Activated CD4-positive, alpha-beta T cell treated with anti-CD3 and anti-CD28 coated beads, Interleukin-2, amount 50 U/mL, for 24 hours (primary cell): ENCODE measurements at regions not wholly inside any gene's neighbourhood (a gene's known extent, or its start where the extent isn't known, plus 50 kb on each side); places are given as distances from the start of the nearest gene placed in this dataset.

Source experiments
- DNase-seq, 2 donors: peaks; one replicate each; pipeline ENCODE4 v3.0.0-alpha.2; 2020; ENCODE audit warnings: low read depth in 1 of 2, low spot score in 1 of 2

DNA sequence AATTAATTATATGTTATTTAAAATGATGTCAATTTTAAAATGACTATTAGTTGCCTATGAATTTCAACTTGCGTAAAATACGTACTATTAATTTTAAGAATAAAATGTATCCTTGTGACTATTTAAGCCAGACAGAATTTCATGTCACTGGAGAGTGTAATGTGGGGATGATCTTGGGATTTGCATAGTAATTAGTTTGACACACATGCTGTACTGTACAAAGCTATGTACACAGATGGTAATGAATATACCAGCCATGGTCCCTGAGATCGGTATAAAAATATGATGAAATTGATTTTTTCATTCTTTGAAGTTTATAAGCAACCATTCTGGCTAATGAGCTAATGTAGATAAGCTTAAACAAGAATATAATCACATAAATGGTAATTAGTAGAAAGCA lies 134.4 kb upstream of the ROBO1 start:
- DNase-seq = no peak

DNA sequence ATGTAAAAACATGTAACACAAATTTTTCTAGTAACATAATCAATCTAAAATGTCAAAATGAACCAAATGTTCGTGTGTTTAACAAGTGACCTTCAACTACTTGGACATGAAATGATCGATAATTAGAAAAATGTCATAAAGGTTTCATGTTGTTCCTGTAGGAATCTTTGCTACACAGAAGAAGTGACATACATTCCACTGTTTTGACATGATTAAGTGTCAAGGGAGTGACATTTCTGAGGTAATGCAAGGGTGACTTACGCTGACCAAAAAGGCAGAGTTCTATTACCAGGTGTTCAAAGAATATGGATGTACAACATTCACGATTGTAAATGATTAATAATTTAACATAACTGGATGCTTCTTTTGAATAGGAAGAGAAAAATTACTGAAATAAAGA lies 131.1 kb upstream of the ROBO1 start:
- DNase-seq = no peak

DNA sequence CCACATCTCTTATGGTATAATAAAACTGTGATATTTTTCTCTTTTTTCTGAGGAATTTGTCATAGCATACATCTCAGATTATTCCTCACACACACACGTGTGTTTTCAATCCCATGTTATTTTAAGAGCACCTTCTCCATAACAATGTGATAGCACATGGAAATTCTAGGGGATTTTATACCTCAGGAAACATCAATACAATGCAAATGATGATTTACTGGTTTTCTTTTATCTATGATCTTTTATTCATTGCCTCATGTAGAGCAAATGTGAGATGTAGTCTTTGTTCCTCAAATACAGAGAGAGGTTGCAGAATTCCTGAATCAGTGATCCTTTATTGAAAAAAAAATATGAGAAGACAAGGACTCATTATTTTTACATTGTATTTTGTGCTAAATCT lies 128.3 kb upstream of the ROBO1 start:
- DNase-seq = no peak

DNA sequence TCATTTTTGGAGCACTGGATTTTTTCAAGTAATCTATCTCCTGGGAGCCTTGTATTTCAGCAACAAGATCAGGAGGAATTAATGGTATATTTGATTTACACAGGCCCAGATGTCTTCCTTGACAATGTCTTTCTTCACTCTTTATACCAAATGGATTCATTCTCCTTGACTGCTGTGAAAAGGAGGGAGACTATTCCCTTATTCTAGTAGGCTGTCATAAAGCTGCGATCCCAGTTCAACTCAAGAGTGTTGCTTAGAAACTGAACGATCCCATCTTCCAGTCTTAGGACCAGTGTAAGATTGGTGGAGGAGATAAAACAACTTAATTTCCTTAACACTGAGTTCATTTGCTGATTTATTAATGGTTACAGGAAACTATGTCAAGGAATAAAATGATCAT lies 119.4 kb upstream of the ROBO1 start:
- no peak for DNase-seq

DNA sequence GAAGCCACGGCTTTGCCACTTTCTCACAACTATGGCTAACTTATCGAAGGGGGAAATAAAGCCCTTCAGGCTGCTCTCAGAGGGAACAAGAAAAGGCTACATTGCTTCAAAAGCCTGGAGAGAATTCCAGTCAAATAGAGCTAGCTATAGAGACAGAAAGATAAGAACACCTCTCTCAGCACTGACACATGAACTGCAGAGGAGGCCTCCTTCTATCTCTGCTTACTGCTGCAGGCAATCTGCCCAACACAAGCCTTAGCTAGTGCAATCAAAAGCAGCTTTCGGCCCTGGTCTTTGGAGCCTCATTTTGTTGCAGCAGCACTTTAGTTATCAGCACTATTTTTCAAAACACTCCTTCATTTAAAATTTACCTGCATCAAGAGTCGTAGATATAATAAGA lies 118.4 kb upstream of the ROBO1 start:
- DNase-seq = no peak

DNA sequence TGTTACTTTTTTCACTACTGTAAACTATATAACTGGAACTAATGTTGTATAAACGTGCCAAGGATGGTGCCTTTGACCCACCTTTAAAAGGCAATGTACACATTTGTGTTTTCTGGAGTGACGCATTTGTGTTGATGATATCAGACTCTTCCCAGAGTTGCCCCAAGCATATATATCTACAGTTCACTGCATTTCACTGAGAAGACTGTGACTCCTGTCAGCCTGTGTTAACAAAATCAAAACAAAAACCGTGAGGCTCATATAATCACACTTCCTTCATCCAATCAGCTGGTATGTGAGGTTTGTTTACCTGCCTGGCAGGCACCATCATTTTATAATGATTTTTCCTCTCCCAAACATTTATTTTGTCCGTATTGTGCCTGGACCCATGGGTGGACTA lies 117.6 kb upstream of the ROBO1 start:
- DNase-seq = no peak

DNA sequence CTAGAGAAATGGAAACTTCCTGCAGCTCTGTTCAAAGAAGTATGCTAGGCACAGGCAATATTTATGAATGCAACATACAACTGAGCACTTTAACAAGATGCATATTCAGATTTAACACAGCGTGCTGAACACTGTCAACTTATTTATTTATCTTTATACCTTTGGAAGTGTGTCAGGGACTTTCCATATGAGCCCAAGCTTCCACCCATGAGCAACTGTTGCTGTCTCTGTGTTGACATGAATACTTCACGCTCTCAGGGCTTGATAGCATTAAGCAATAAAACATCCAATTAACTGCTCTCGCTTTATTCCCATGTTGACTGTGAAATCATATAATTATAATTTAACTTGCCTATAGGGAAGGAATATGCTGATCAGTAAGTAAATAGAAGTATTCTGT lies 116.6 kb upstream of the ROBO1 start:
- DNase-seq = no peak

DNA sequence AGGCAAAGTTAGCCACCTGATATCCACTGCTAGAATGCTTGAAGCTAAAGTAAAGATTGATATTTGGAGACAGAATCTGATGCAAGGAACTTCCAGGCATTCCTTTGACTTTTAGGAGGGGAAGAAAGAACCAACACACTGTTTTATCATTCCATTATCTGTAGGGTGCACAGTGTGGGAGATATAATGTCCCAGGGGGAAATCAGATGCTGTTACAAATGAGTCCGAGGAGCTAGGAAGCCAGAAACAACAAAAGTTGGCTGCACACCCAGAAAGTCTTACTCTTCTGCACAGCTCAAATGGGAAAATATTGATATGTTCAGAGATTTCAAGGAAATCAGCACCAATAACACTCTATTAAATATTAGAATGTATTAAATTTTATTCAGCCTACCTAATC lies 113.6 kb upstream of the ROBO1 start:
- DNase-seq = no peak

DNA sequence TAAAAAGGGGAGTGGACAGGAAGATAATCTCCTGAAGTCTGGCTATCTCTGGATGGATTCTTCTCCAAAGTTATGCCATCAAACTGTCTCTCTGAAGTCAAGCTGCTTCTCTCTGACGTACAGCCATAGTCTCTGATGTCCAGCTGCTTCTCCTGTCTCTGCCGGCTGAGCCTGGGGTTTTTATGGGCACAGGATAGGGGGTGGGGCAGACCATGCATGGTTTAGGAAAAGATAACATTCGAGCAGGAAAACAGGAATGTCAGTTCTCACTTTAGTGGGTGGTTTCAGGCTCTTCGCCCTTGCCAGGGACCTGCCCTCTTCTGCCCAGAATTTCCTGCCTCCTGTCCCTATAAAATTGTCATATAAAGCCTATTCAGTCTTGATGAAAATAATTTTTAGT lies 110.9 kb upstream of the ROBO1 start:
- no peak for DNase-seq

DNA sequence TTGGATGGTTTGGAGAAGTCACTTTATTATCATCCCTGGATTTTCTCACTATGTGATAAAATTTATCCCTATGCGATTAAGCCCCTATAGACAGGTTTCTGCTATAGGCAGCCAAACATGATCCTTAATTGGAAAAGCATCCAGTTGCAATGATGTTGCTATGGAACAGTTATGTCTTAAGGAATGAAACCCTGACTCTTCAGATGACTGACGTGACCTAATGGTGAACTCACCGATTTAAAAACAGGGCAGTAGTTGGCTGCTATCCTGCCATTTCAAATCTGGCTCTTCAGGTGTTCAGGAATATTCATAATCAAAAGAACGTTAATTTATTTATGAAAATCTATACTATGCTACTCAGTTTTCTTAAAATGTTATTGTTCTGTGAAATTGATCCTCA lies 106.8 kb upstream of the ROBO1 start:
- no peak for DNase-seq

DNA sequence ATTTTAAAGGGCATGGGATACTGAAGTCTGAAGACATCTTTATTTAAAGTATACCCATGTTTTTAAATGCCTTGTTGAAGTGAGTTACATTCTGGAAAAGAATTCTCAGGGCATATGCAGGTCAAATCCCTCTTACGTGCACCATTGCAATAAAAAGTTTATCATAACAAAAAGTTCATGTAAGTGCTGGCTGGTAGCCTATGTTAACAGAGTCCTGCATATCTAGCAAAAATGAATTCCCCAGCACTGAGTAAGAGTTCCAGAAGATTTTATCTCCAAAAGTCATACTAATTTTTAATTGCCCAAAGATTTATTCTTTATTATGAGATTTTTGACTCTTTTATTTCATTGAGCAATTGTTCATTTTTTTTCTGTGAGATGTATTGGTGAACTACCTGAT lies 104.7 kb upstream of the ROBO1 start:
- no peak for DNase-seq

DNA sequence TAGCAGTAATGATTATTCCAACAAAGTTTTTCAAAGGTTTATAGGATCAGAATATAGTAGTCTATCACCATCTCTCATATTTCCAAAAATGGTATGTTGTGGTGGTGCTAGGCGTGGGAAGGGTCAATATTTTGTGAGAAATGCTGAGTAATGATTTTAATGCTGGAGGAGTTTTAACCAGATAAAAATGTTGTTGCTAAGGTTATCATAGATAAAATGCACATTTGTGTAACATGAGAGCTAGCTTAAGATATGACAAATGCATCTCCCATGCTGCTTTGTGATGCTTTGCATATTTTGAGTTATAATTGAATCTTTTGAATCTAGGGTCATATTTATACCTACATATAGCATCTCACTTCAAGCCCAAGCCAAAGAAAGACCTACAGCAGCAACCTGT lies 103.9 kb upstream of the ROBO1 start:
- DNase-seq = no peak

DNA sequence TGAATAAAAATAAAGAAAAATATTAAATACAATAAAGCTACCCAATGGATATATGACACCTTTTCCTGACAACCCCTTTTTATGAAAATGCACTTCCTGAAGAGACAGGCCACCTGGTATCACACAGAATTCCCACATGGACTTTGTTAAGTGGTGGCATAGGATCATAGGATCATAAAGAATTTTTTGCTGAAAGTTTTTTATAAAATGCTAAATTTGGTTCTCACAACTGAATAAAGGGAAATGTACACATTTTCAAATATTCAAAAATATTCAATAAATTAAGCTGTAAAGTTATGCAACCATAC lies 102.5 kb upstream of the ROBO1 start:
- no peak for DNase-seq

DNA sequence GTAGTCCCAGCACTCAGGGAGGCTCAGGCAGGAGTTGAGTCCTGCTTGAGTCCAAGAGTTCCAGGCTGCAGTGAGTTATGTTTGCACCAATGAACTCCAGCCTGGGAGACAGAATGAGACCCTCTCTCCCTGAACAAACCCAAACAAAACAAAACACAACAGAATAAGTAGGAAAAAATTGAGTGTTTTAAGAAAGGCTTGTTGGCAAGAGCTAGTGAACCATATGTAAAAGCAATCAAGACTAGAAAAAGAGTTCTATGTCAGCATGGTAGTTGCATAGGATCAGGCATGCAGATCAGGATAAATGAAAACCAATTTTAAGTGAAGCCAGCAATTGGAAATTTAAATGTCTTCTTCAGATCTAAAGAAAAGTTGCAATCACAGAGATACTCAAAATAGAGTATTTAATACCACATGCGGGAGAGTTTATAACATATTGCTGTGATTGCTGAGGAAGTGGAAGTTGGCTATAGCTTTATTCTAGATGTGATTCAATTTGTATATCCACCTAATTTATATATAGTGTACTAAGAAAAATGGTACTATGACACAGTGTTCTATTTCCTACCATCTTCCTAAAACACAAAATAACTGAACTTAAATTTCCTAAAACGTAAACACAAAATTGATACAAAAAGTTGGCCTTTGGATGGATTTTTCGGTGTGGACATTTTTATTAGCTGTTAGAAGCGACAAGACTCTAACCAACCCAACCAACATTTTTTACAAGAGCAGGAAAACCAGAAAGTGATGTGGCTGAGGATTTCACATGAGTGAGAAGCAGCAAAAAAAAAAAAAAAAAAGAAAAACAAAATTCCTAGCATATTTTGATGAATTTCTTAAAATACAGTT lies 101.9 kb upstream of the ROBO1 start:
- no peak for DNase-seq

DNA sequence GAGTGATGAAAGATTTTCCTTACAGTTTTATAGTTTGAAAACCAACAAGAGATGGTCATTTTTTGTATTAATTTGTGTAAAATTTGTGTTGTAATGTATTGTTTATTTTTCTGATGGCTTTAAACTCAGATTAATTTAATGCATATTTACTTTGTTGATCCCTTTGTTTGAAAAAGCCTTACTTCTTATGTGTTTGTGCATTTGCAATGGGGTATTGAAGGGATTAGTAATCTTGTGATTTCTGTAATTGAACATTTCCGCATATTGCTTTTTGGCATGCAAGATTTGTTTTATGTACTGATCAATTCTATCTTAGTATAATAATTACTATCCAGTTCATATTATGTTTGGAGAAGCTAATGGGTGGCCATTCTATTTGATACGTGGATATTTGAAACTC lies 98.4 kb upstream of the ROBO1 start:
- no peak for DNase-seq

DNA sequence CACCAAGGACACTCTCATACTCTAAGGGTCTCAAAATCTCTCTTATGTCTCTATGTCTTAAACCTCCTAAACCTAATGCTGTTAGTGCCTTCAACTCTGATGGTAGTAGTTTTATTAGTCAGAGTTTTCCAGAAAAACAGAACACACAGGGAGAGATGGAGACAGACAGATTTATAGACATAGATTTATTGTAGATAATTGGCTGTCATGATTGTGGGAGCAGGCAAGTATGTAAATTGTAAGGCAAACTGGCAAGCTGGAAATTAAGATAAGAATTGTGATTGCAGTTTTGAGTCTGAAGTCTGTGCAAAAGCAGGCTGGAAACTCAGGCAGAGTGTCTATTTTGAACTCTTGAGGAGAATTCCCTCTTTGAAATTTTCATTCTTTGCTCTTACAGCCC lies 96.3 kb upstream of the ROBO1 start:
- DNase-seq = no peak

DNA sequence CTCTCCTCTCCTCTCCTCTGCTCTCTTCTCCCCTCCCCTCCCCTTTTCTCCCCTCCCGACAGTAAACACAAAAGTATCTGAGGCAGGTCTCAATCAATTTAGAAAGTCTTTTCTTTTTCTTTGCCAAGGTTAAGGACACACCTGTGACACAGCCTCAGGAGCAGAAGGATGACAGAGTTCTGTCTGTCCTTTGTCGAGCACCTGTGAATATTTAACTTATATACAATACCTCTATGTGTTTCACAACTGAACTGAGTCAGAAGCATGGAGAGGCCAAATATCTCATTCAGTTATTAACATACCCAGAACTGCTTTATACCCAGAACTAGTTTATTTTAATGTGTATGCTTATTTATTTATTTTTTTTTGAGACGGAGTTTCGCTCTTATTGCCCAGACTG lies 81.1 kb upstream of the ROBO1 start:
- no peak for DNase-seq

DNA sequence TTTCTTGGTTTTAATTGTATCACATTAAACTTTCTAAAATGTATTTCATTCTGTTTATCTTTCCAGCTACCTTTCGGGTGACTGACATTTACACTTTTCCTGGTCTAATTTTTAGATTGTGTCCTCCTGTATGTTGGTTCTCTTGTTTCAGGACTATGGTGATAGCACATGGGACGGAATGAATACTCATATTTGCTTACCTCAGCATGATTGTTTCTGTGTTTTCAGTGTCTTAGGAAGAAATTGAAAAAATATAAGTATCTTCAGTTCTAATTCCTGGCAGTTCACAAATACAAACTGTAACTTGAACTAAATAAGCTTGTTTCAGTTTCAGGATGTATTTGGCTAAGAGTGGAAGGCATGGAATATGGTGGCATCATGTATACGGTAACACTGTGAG lies 80.1 kb upstream of the ROBO1 start:
- DNase-seq = no peak

DNA sequence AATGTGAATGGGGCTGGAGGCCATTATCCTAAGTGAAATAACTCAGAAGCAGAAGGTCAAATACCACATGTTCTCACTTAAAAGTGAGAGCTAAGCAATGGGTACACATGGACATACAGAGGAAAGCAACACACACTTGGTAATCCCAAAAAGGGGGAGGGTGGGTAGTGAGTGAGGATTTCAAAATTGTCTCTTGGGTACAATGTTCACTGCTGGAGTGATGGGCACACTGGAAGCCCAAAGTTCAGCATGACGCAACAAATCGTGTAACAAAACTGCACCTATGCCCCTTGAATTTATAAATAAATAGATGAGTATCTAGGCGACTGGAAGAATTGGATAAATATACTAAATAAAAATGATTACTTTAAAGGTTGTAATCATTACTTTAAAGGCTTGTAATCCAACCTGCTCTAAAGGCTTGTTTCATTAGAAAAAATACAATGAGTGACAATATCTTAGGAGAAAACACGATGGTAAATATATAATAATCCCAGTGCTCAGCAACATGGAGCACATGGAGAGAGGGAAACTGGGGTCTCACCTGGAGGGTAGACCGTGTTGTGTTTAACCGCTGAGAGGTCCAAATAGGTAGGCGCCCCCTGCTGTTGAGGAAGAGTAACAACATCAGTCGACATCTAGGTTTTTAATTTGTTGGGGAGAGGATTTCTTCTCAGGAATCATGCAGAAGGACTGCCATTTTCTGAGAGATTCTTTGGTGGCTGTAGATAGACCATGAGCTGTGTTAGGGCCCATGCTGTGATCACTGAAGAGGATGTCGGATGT lies 78.5 kb upstream of the ROBO1 start:
- DNase-seq = no peak

DNA sequence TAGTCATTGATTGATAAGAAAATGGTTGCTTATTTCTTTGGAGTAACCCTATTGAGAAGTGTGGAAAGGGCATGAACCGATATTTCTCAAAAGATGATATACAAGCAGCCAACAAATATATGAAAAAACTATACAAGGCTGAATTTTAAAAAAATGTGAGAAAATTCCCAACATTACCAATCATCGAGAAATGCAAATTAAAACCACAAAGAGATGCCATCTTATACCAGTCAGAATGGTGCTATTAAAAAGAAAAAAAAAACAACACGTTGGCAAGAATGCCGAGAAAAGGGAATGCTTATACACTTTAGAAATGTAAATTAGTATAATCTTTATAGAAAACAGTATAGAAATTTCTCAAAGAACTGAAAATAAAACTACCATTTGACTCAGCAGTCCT lies 77.7 kb upstream of the ROBO1 start:
- no peak for DNase-seq

DNA sequence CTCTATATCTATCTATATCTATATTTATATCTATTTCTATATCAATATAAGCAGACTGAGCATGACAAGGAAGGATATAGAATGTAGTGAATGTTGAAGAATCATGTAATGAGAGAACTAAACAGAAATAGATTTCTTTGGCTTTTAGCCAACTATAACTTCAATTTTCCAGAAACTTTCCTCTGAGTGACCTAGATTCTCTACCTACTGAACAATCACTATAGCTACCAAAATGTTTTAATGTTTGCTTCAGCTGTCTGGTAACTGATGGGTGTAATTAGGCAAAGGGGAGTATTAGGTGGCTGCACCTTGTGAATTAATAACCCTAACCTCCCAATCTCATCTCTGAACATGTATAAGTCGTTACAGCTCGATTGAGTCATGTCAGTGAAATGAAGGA lies 76.4 kb upstream of the ROBO1 start:
- no peak for DNase-seq

DNA sequence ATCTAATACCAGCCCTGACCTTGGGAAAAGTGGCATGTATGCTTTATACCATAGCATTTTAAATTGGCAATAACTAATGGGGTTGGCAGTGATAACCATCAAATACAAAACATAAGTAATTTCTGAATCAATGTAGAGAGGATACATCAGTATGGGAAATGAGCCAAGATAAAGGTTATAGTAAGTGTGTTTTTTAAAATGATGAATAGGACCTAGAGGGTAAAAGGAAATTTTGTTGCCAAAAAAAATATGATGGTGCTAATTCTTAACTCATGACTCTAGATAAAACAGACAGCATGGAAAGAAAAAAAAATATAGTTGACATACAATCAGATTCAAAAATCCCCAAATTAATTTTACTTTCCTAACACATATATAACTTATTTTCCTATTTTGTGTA lies 75.4 kb upstream of the ROBO1 start:
- no peak for DNase-seq

DNA sequence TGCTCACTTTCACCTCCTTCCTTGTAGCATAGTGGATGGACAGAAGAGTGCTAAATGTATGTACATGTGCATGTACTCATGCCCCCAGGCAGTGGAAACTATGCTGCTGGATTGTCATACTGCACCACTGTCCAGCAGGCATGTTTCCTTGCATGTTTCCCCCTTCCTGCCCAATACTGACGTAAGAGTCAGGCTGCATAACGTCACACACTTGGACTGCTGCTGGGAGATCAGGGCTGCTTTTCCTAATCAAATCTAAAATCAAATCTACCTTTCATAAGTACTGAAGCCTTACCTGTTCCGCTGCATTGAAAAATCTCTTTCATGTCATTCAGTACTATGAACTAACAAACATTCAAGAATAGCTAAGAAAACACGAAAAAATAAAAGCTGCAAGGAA lies 67.9 kb upstream of the ROBO1 start:
- DNase-seq = no peak
